GM18526 (cell line): ENCODE measurements at regions not wholly inside any gene's neighbourhood (a gene's known extent, or its start where the extent isn't known, plus 50 kb on each side); places are given as distances from the start of the nearest gene placed in this dataset.

Experiments used
- POLR2A ChIP-seq: IDR thresholded peaks from 3 replicates; pipeline ENCODE4 v1.6.1; 2011; ENCODE audit not compliant: insufficient read length; ENCODE audit errors: extremely low read depth

DNA sequence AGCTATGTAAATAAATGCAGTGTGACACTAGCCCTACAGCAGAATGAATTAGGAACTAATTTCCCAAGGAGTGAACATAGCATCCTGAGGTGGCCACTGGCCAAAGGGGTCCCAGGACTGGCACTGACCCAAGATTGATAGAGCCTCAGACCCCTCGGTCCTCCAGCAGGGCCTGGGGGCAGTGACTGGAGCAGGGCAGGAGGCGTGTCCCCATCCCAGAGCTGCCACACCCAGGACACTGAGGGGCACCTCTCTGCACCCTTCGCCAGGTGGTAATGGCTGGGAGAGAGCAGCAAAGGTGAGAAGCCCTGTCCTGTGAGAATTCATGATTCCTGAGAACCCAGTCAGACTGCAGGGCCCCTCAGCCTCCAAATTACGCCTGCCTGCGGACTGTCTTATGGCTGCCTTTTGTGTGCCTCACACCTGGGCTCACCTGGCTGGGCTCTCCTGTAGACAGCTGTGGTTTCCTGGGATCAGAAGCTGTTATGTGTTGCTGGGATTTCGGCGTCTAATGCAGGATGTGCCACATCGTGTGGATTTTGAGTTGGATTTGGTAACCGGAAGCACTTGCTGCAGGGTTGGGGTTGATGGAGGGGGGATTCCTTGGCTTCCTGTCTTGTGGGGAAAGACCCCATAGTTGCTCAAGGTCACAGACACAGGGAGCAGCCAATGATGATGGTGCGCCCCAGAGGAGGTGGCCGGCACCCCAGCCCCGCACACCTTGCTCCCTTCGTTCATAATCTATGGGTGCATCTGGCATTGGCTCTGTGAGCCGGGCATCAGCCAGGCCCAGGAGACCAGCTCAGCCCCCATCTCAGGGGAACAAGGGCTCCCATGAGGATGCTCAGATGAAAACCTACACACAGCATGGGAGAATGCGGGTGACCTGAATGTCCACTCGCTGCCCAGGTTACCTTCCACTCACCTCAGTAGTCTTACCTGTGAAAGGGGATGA lies 582.9 kb downstream of the BRD1 start:
- no peak for TF ChIP-seq POLR2A

DNA sequence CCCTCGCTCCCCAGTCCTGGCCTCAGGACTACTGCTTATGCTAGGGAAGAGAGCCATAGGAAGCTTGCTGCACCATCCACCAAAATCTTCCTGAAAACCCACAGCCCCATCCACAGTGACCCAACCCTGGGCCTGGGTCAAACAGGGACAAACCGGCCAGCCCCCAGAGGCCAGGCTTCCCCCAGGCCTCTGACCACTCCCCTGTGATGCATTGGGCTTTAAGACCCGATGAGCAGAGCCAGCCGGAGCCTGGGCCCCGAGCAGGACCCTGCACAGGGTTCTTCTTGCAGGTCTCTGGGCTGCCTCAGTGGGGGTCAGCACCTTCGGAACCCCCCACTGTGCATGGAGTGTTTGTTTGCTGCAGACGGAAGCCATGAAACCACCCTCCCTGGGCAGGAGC lies 583.7 kb downstream of the BRD1 start:
- no peak for TF ChIP-seq POLR2A

DNA sequence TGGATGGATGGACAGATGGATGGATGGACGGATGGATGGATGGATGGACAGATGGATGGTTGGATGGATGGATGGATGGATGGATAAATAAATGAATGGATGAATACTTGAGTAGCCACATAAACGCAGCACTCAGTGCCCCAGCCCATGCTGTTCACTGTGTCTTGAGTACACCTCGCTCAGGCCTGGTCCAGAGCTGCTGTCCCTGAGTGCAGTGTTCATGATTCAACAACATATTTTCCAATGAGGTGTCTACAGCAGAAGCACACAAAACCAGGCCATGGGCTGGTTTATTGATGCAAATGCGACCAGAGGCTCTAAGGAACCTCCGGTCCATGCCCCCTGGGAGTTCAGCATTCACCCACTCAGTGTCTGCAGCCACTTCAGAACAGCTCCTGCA lies 584.3 kb downstream of the BRD1 start:
- TF ChIP-seq POLR2A = no peak

DNA sequence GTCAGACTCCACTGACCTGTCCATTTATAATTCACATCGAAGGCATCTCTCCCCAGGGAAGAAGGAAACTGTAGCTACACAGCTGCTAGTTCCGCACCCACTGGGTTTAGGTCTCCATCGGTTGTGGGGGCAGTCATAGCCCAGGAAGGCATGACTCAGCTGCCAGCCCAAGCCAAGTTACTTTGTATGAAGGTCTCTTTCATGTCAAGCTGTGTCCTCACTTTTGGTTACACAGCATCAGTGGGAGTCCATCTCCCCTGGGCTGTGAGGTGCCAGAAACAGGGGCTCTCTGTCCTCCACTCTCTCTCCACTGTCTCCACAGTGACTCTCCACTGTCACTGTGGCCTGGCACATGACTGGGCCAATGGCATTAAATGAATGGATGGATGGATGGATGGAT lies 585.2 kb downstream of the BRD1 start:
- TF ChIP-seq POLR2A = no peak

DNA sequence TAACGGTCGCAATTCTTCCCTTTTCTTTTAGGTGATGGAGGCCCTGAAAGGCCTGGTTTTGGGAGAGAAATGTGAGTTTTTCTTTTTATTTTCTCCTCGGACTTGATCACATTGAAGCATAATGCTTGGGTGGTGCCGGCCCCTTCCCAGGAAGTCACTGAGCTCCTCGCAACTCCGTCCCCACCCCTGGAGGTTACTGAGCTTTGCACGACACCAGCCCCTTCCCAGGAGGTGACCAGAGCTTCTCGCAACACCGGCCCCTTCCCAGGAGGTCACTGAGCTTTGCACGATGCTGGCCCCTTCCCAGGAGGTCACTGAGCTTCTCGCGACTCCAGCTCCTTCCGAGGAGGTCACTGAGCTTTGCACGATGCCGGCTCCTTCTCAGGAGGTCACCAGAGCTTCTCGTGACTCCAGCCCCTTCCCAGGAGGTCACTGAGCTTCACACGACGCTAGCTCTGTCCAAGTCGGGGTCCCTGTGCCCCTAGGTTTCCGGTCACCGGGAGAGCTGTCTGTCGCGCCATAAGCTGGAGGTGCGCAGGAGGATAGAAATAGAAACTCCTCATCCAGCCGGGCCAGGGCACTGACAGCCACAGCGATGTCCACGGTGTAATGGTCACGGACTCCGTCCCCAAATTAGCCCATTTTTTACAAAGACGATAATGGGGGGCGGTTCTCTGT lies 586.4 kb downstream of the BRD1 start:
- TF ChIP-seq POLR2A = no peak

DNA sequence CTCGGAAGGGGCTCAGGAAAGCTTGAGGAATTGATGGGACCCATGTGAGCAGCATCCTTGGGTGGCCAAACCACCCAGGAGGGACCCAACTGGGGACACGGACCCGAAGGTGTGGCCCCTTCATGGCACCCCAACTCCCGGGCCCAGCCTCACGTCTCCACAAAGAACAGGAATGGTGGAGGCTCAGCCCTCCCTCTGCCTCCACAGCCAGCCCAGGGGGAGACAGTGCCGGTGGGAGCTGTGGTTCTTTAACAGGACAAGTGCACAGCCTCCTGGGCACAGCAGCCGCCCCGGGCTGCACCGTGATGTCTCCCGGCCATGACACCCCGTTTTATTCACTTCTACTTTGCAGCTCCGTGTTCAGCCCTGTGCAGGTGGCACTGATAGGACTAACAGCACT lies 587.2 kb downstream of the BRD1 start:
- TF ChIP-seq POLR2A = no peak

DNA sequence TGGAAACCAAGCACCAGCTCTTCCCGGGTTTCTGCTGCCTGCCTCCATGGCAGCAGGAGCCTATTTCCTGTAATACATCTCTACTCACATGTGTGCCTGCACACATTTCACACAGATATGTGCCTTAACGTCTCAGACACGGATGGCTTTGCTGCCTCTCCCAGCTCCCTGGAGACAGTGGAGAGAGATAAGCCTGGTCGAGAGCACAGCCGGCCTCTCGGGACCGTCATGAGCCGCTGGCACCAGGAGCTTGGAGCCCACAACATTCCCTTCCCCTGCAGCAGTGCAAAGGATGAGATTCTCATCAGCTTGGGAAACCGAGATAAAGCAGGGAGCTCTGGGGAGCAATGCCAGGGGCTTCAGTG lies 587.7 kb downstream of the BRD1 start:
- no peak for TF ChIP-seq POLR2A

DNA sequence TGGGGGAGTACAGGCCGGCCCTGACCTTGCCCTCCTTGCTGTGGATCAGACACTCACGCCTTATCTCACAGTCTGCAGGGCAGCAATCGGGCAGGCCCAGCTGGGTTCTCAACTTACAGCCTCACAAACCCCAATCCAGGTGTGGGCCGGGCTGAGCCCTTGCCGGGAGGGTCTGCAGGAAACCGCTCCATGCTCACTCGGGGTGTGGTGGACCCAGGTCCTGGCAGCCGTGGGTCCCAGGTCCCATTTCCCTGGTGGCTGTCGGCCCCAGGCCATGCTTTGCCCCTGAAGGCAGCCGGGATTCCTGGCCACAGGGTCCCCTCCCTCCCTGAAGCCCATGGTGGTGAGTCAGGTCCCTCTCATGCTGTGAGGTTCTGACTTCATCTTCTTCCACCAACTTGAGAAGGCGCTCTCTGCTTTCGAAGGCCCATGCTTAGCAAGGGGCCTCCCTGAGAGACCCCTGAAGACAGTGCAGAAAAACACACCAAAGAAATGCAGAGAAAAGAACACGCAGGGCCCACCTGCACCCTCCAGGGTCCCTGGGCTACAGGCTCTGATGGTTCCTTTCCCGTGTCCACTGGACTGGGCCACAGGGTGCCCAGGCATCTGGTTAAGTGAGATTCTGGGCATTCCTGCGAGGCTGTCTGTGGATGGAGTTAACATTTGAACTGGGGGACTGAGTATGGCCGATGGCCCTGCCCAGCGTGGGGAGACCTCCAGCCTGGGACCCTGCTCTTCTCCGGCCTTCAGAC lies 588.2 kb downstream of the BRD1 start:
- TF ChIP-seq POLR2A = no peak

DNA sequence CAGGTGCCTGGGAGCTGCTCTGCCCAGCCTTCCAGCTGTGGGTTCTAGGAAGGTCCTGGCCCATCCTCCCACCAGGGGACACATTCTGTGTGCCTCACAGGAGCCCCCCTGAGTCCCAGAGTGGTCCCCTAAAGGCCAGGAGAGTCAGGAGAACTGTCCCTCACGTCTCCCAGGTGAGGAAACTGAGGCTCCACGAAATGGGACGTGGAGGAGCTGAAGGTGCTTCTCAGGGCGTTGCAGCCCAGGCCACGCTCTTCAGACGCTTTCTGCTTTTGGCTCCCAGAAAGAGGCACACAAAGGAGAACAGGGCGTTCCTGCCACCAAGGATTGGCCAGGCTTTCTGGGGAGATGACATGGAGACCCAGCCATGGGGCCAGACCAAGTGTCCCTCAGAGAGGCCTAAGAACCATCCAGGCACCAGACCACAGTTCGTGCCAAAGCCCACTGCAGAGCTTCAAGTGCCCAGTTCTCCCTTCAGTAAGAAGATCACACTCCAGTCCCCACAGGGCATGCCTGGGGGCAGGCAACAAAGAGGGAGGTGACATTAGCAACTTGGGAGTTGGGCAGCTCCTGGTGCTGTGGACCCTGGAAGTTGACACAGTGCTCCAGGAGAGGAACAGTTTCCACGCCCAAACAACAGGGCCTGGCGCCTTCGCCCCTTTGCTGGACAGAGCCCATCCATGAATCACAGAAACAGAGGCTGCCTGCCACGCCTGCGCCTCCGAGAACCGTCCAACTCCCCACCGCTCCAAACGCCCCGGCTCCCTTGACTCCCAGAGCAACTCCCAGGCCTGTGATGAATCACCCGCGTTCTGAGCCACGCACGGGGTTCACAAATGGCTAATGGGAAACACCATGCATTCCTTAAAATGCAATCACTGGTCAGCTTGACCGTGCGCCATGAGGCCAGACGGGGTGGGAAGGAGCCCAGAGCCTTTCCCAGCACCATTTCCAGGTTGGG lies 589.2 kb downstream of the BRD1 start:
- no peak for TF ChIP-seq POLR2A

DNA sequence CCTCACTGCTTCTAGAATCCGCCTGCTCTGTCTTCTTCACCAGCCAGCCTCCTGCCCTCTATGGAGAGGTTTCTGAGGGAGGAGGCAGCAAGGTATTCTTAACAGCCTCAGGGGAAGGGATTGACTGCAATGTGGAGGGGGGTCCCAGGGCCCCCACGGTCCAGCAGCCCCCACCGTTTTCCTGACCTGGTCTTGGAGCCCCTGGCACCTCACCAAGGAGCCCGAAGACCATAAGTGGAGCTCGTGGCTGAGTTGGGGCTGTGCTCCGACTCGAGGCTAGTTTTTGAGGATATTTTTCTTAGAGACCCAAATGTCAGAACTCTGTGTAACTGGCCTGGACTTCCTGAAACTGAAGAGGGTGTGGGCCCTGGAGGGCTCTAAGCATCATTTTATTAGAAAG lies 590.0 kb downstream of the BRD1 start:
- no peak for TF ChIP-seq POLR2A

DNA sequence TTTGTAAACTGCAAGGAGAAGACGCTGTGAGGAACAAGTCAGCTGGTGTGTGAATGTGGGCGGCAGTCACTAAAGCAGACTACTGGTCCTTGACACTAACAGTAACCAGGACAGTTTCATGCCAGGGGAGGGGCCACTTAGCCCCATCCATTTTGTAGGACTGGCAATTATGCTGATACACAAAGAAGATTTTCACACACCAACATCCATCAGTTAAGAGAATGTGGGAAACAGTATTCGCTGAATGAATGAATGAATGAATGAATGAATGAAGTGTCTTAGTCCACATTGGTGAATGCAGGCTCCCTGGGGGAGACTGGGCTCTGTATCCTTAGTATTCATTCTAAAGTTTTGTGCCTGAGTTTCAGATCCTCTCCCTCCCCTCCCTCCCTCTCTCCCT lies 590.4 kb downstream of the BRD1 start:
- TF ChIP-seq POLR2A = no peak

DNA sequence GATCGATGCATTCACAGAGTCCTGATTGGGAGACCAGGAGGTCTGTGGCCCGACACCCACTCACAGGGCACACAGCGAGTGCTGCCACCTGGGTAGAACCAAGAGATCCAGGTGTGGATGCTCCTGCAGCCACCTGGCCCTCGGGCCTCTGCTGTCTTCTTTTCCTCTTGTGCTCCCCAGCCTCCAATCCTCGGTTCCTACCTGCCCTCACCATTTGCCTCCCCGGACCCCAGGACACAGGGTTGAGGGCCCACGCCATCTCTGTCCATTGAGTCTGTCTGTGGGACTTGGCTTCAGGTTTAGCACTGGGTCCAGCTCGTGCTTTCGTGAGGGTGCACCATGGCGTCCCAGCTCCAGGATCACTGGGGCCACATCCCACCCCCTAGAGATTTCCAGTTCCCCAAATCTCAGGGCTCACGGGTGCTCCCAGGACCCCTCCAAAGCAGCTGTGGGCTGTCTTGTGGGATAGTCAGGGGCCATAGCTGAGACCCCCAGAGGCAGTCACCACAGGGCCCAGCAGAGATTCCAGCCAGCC lies 591.1 kb downstream of the BRD1 start:
- TF ChIP-seq POLR2A = no peak

DNA sequence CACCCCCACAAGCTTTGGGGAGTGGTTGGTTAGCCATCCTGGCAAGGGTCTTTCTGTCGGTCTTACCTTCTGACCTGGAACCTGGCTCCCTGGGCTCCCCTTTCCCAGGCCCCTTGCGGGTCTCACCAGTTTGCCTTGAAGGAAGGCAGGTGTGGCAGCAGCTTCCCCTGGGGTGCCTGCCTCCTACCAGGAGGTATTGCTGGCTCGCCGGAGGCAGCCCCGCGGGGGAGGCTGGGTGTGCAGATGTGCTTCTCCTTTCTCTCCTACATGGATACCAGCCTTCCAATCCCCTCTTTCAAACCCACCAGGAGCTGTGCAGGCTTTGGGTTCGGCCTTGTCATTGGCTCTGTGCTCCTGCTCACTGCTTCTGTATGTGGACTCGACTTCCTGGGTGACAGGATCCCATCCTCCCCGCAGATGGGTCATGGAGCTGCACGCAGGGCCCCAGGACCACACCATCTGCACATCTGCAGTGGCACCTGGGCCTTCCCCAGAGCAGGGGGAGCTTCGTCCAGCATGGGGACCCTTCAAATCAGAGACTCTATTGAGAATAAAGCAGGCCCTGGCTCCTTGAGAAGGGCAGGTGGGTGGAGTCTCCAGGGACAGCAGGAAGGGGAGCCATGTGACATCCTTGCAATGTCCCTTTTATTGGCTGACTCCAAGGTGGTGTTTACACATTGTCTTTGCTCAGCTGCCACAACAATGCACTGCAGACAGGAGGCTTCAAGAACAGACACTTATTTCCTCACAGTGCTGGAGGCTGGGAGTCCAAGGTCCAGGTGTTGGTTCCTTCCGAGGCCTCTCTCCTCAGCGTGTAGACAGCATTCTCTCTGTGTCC lies 592.0 kb downstream of the BRD1 start:
- no peak for TF ChIP-seq POLR2A

DNA sequence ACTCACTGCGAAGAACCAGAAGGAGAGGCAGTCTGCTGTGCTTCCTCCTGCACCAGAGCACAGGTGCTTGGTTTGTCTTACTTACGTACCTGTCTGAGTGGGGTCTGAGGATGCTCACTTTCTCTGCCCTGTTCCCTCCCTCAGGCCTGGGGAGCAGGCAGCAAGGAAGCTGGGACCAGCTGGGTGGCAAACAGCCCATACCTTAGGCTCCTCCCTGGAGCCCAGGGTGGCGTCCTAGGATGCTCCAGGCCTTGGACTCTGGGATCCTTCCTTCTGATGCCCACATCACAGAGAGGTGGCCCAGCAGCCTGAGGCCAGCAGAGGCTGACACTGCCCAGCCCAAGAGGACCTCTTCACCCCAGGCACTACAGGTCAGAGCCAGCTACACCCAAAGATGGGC lies 593.2 kb downstream of the BRD1 start:
- no peak for TF ChIP-seq POLR2A

DNA sequence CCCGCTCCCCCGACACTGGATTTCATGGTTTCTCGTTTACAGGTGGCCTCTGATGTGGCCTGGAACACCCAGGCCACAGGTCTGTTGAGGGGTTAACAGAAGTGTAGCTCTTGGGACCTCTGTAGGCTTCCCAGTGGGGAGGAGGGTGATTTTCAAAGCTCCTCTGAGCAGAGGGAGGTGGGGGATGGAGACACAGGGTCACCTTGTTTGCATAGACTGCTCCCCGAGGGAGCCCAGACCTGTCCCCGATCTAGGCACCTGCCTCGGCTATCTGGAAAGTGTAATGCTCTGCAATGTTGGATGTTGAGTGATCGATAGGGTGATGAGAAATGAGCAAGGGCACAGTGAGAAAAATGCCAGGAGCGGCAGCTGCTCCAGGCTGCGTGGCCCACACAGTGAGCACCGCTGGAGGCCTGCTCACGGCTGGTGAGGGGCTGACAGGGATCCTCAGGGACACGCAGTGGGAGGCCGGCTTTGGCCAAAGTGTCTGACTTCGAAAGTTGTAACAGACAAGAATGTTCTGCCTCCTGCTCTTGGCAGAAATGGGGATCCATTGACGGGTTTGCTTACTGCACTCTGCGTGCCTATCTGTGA lies 594.1 kb downstream of the BRD1 start:
- no peak for TF ChIP-seq POLR2A
